Stomach (tissue), 8 donors: ENCODE measurements at regions not wholly inside any gene's neighbourhood (a gene's known extent, or its start where the extent isn't known, plus 50 kb on each side); places are given as distances from the start of the nearest gene placed in this dataset.

ENCODE experiments used
- DNase-seq, 2 donors: peaks; one replicate each; pipeline versions ENCODE4 v3.0.0 to v3.0.0-alpha.2; 2013 to 2019
- H3K27ac ChIP-seq, 5 donors: fragments of 200-600 bp in 4 of 5; sonication (generic) in 4 of 5; one replicate each; pipeline ENCODE4 v1.5.1; 2013 to 2019; ENCODE audit warnings: mild to moderate bottlenecking in 1 of 5, moderate library complexity in 1 of 5
- H3K27me3 ChIP-seq, 3 donors: fragments of 200-600 bp; sonication (generic); one replicate each; pipeline ENCODE4 v1.5.1; 2017 to 2019; ENCODE audit warnings: mixed run types in 1 of 3
- H3K36me3 ChIP-seq, 4 donors: fragments of 200-600 bp; sonication (generic); 1 replicate in 3 of 4; 2 replicates in 1 of 4; pipeline ENCODE4 v1.5.1; 2016 to 2019
- H3K4me1 ChIP-seq, 4 donors: fragments of 200-600 bp; sonication (generic); one replicate each; pipeline ENCODE4 v1.5.1; 2016 to 2019
- H3K4me3 ChIP-seq, 4 donors: fragments of 200-600 bp; sonication (generic) in 3 of 4; one replicate each; pipeline ENCODE4 v1.5.1; 2016 to 2019; ENCODE audit warnings: mild to moderate bottlenecking in 1 of 4
- H3K9me3 ChIP-seq, 4 donors: fragments of 200-600 bp; sonication (generic); one replicate each; pipeline ENCODE4 v1.5.1; 2016 to 2019
- CTCF ChIP-seq, 7 experiments: fragments of 450-650 bp in 4 of 7; fragments of 200-600 bp in 3 of 7; sonication (generic) in 3 of 7; IDR thresholded peaks; one replicate each; pipeline ENCODE4 v1.5.1; 2016 to 2019; ENCODE audit warnings: antibody characterized with exemption in 7 of 7, control low read depth in 2 of 7, mild to moderate bottlenecking in 1 of 7
- EP300 ChIP-seq: sonication (generic); formaldehyde crosslinking; IDR thresholded peaks from one replicate; pipeline ENCODE4 v1.6.1; 2017; ENCODE audit warnings: antibody characterized with exemption
- POLR2A ChIP-seq, 4 donors: fragments of 450-650 bp; IDR thresholded peaks; one replicate each; pipeline ENCODE4 v1.6.1; 2016; ENCODE audit warnings: antibody characterized with exemption in 4 of 4, control low read depth in 2 of 4, mild to moderate bottlenecking in 1 of 4, moderate library complexity in 1 of 4
- POLR2AphosphoS5 ChIP-seq, 3 donors: sonication (generic); formaldehyde crosslinking; IDR thresholded peaks; one replicate each; pipeline ENCODE4 v1.6.1; 2016; ENCODE audit warnings: antibody characterized with exemption in 3 of 3
- WGBS, 5 donors: extraction: QIAGEN DNeasy Blood & Tissue Kit in 3 of 5; methylation state at CpG; one replicate each; pipeline versions ENCODE4 v1.1.5 to v1.1.7; 2013 to 2018; 5-methylcytosine and 5-hydroxymethylcytosine counted together
- intact Hi-C: fragments of 100-400 bp; cut with DNase I; formaldehyde crosslinking; loops from one replicate; pipeline ENCODE4 v1.15.1; 2023; ENCODE audit warnings: low total_unique reads
- donor health status: healthy with polysubstance abuse.
- donor health status: Bipolar disorder and iron deficiency.
- donor health status: healthy.

GRCh38 chr11:8801121-8801520, 109.9 kb upstream of the AKIP1 start:
- Histone ChIP-seq H3K4me3 (no peak overlapping the region), H3K36me3 (peaks cover 0 to 21% (median 5%) of the 10 kb centered on the region in 4 donors), H3K27me3 (no peaks in the 10 kb centered on the region), H3K4me1 (peaks cover 29 to 98% (median 66%) of the 10 kb centered on the region in 4 donors), H3K9me3 (no peaks in the 10 kb centered on the region), H3K27ac (peak overlapping the region; percentile 20 to 94 (median 61))
- DNase-seq = no peak
- TF ChIP-seq CTCF (IDR thresholded peaks at IDR 0.05) = no peak
- TF ChIP-seq EP300 = no peak
- TF ChIP-seq POLR2AphosphoS5 (IDR thresholded peaks at IDR 0.05) = no peak
- TF ChIP-seq POLR2A (IDR thresholded peaks at IDR 0.05) = no peak
- 47 to 74% (median 61%) methylated on average over 9 of the region's 9 CpGs for WGBS, 5 donors
- intact Hi-C loops = loop anchor here (10.0 kb wide), 1 partner anchor 86 kb away; no protein-coding TSS in a partner anchor

GRCh38 chr11:8802251-8802650, 108.7 kb upstream of the AKIP1 start:
- TF ChIP-seq EP300 (no peak), POLR2AphosphoS5 (IDR thresholded peaks at IDR 0.05) (no peak), CTCF (IDR thresholded peaks at IDR 0.05) (no peak), POLR2A (IDR thresholded peaks at IDR 0.05) (no peak)
- H3K27ac ChIP-seq = peak overlapping the region; percentile 26 to 94 (median 46)
- intact Hi-C loops = loop anchor here (10.0 kb wide), 1 partner anchor 87 kb away; no protein-coding TSS in a partner anchor
- no peak for DNase-seq
- H3K4me1 ChIP-seq = peaks cover 40 to 100% (median 70%) of the 10 kb centered on the region in 4 donors
- 57 to 83% (median 74%) methylated on average over 5 of the region's 5 CpGs for WGBS, 5 donors
- H3K4me3 ChIP-seq = no peak overlapping the region
- no peaks in the 10 kb centered on the region for H3K27me3 ChIP-seq
- H3K36me3 ChIP-seq = peaks cover 0 to 21% (median 5%) of the 10 kb centered on the region in 4 donors
- H3K9me3 ChIP-seq = no peaks in the 10 kb centered on the region

- TF ChIP-seq POLR2AphosphoS5 (IDR thresholded peaks at IDR 0.05) = no peak
- no peak for TF ChIP-seq CTCF (IDR thresholded peaks at IDR 0.05)
- TF ChIP-seq EP300 = no peak
- no peak for TF ChIP-seq POLR2A (IDR thresholded peaks at IDR 0.05)
- peaks cover 0 to 12% (median 5%) of the 10 kb centered on the region in 4 donors for H3K36me3 ChIP-seq
- intact Hi-C loops = loop anchor here (10.0 kb wide), 1 partner anchor 89 kb away; no protein-coding TSS in a partner anchor
- DNase-seq = no peak
- WGBS, 5 donors = 70 to 82% (median 77%) methylated on average over 6 of the region's 6 CpGs
- H3K4me3 ChIP-seq = no peak overlapping the region
- peak overlapping the region in 4 of 5 donors; percentile 14 to 94 (median 69) for H3K27ac ChIP-seq
- no peaks in the 10 kb centered on the region for H3K27me3 ChIP-seq
- no peaks in the 10 kb centered on the region for H3K9me3 ChIP-seq
- peaks cover 50 to 100% (median 77%) of the 10 kb centered on the region in 4 donors for H3K4me1 ChIP-seq
Observed at GRCh38 chr11:8803973-8804372, 107.0 kb upstream of the AKIP1 start.

GRCh38 chr11:8805296-8805695, 105.7 kb upstream of the AKIP1 start:
- H3K4me3 ChIP-seq = peak overlapping the region in 1 of 4 donors; percentile 20
- H3K27ac ChIP-seq = peak overlapping the region in 4 of 5 donors; percentile 91 to 98 (median 93)
- intact Hi-C loops = loop anchor here (10.0 kb wide), 1 partner anchor 90 kb away; no protein-coding TSS in a partner anchor

More at GRCh38 chr11:8805296-8805695, 105.7 kb upstream of the AKIP1 start:
- 40 to 65% (median 59%) methylated on average over 3 of the region's 3 CpGs for WGBS, 5 donors
- H3K27me3 ChIP-seq = no peaks in the 10 kb centered on the region
- DNase-seq = peak in 1 of 2 donors; percentile 53
- peaks cover 48 to 90% (median 72%) of the 10 kb centered on the region in 4 donors for H3K4me1 ChIP-seq
- H3K36me3 ChIP-seq = peaks cover 0 to 10% (median 2%) of the 10 kb centered on the region in 4 donors
- TF ChIP-seq POLR2A (IDR thresholded peaks at IDR 0.05) (no peak), POLR2AphosphoS5 (IDR thresholded peaks at IDR 0.05) (no peak), CTCF (IDR thresholded peaks at IDR 0.05) (no peak), EP300 (no peak)
- no peaks in the 10 kb centered on the region for H3K9me3 ChIP-seq
